ENCODE measurements at regions not wholly inside any gene's neighbourhood (a gene's known extent, or its start where the extent isn't known, plus 50 kb on each side); places are given as distances from the start of the nearest gene placed in this dataset.
"Not testable (repeated sequence)": the region's sequence is repeated elsewhere in the genome, so short reads cannot be mapped to it uniquely, and the experiment has no call there.

DNA sequence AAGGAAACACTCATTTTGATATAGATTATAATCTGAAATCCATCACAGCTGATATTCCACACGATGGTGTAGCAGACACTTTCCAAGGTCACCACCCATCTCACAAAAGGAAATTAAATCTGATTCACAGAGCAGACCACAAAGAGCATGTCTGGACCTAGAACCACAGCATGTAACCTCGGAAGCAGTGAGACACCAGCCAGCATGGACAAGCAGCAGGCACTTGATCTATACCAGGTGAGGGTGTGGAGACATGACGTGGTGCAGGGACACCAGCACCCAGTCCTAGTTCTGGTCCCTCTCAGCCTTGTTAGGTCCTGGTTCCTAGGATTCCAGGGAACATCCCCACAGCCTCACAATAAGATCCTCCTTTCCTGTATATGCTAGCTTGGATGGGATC is 81.9 kb upstream of the FBXO28 start:
- in situ Hi-C loops (cut with HindIII; ENCODE audit: low pct_ligation_motif_present, low pct_unique_long_range_greater_than_20kb, low sequenced_read_pairs); DNase-seq: not testable (repeated sequence)

DNA sequence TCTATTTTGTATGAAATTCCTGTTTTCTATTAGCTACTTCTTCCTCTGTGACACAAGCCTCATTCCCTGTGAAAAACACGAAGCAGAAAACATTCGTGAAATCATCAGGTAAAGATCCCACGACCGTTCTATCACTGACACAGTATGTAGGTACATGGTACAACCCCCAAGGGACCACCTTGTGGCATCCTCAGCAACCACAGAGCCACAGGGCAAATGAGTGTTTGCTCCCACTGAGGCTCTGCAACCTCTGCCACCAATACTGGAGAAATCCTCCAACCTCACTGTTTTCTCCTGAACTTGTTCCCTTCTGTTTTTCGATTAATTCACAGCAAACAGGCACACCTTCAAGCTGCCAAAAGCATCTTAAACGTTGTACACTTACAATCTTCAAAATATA is 83.7 kb upstream of the FBXO28 start:
- in situ Hi-C loops (cut with HindIII; ENCODE audit: low pct_ligation_motif_present, low pct_unique_long_range_greater_than_20kb, low sequenced_read_pairs); DNase-seq: not testable (repeated sequence)

DNA sequence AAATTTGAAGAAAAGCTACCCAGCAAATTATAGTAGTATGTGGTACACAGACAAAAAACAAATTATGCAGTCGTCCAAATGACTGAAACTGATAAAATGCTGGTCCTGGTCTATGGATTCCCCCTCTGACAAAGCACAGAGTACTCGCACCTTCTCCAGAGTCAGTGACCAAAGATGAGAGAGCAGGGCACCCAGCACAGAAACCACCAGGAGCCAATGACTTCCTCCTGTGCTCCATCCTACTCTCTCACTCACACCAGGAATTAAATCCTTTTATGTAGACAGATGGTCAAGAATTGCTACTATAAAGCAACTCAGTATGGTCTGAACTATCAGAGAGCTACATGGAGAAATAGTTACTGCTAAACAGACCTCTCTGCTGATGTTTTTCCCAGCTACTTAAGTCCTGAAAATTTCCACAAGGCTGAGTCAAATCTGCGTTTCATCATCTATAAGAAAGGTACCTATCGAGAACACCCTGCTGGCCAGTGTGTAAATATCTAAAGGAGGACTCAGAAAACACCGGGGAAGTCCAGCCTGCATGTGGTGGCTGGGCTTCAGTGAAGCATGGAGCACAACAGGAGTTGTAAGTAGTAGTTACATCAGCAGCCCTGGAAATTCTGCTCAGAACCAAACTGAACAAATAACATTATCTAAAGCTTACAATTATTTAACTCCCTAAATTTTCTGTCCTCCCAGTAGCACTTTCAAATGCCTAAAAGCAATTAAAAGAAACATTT is 84.5 kb upstream of the FBXO28 start:
- in situ Hi-C loops (cut with HindIII; ENCODE audit: low pct_ligation_motif_present, low pct_unique_long_range_greater_than_20kb, low sequenced_read_pairs) = not testable (repeated sequence)

DNA sequence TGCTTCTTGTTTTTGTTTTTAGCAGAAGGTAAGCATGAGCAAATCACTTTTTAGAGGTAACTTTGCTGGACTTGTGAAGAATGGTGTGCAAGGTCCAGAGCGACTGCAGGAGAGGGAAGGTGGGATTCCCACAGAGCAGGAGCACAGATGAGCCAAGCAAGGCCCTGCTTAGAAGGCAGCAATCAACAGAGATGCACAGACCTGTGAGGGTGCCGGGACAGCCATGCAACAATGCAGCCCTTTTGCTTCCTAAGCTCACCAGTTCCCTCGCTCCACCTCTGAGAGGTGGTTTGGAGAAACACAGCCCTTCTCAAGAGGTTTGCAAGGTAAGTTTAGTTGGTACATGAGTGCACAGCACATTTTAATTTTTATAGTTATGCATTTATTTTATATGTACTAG is 85.1 kb upstream of the FBXO28 start:
- DNase-seq; in situ Hi-C loops (cut with HindIII; ENCODE audit: low pct_ligation_motif_present, low pct_unique_long_range_greater_than_20kb, low sequenced_read_pairs): not testable (repeated sequence)

More for the DNA sequence above, 84.5 kb upstream of the FBXO28 start:
- peak; percentile 40 for DNase-seq

DNA sequence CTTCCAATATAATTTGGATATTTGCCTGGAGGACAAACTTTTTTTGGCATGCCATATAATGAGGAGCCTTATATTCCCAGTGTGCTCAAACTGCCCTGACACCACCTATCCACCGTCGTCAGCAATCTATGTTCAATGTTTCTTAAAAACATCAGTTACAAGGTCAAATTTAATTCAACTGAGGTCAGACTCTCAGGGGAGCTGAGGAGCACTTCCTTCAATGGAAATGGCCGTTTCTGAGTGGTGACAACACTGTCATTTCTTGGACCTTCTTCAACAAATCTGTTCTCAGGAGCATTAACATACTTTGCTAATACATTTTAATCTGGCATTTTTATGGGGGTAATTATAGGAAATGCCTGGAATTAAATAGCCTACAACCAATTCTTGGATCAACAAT is 90.8 kb upstream of the FBXO28 start:
- DNase-seq; in situ Hi-C loops (cut with HindIII; ENCODE audit: low pct_ligation_motif_present, low pct_unique_long_range_greater_than_20kb, low sequenced_read_pairs): not testable (repeated sequence)

DNA sequence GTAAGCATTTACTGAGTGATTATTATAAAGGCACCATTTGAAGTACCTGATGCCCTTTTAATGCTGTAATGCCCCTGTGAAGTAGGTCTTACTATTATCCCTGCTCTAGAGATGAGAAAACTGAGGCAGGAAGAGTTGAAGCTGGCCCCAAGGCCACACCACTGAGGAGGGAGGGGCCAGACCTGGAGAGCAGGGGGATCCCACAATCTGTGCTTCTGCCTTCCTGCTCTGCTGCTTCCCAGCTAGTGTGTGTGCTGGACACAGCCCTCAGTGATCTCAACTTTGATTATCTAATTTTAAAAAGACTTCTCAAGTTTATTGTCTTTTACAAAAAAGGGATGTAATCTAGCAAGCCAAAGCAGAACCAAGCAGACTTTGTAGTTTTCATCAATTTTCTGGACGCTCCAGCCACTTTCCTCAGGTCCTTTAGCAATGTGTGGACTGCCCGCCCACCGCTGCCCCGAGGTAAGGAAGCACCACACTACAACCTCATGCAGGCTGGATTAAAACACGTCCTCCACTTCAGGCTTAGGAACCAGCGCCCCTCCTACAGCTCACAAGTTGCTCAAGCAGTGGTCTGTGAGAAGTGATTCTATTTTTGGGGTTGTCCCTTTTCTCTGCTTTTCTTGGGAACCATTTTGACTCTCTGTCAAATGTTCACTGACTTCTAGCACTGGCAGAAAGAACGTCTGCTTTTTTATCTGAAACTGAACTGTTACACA is 91.5 kb upstream of the FBXO28 start:
- in situ Hi-C loops (cut with HindIII; ENCODE audit: low pct_ligation_motif_present, low pct_unique_long_range_greater_than_20kb, low sequenced_read_pairs); DNase-seq: not testable (repeated sequence)

DNA sequence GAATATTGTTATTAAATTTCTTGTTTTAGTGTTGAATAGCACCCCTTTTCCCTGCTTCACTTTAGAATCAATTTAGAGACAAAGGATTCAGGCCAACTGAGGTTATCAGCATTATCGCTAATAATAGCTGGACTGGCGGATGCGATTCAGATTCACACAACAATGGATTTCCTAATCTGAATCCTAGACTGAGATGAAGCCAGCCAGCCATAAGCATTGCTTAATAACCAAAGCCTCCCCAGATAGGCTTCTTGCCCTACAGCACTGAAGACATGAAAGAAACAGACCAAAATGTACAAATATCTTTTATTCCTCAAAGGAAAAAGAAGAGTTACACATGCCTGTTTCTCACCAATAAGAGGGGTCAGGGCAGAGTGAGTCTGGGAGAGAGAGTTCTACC is 94.0 kb upstream of the FBXO28 start:
- in situ Hi-C loops (cut with HindIII; ENCODE audit: low pct_ligation_motif_present, low pct_unique_long_range_greater_than_20kb, low sequenced_read_pairs); DNase-seq: not testable (repeated sequence)

DNA sequence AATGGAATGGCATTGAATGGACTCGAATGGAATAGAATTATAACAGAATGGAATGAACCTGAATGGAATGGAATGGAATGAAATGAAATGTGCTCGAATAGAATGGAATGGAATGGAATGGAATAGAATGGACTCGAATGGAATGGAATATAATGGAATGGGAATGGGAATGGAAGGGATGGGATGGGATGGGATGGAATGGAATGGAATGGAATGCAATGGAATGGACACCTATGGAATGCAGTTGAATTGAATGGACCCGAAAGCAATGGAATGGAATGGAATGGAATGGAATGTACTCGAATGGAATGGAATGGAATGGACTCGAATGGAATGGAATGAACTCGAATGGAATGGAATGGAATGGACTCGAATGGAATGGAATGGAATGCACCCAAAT is 98.1 kb upstream of the FBXO28 start:
- DNase-seq; in situ Hi-C loops (cut with HindIII; ENCODE audit: low pct_ligation_motif_present, low pct_unique_long_range_greater_than_20kb, low sequenced_read_pairs): not testable (repeated sequence)

DNA sequence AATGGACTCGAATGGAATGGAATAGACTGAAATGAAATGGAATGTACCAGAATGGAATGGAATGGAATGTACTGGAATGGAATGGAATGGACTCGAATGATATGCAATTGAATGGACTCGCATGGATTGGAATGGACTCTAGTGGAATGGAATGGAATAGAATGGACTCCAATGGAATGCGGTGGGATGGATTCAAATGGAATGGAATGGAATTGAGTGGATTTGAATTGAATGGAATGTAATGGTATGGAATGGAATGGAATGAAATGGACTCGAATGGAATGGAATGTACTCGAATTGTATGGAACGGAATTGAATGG is 99.6 kb upstream of the FBXO28 start:
- DNase-seq = no peak
- in situ Hi-C loops (cut with HindIII; ENCODE audit: low pct_ligation_motif_present, low pct_unique_long_range_greater_than_20kb, low sequenced_read_pairs) = no loop called here

DNA sequence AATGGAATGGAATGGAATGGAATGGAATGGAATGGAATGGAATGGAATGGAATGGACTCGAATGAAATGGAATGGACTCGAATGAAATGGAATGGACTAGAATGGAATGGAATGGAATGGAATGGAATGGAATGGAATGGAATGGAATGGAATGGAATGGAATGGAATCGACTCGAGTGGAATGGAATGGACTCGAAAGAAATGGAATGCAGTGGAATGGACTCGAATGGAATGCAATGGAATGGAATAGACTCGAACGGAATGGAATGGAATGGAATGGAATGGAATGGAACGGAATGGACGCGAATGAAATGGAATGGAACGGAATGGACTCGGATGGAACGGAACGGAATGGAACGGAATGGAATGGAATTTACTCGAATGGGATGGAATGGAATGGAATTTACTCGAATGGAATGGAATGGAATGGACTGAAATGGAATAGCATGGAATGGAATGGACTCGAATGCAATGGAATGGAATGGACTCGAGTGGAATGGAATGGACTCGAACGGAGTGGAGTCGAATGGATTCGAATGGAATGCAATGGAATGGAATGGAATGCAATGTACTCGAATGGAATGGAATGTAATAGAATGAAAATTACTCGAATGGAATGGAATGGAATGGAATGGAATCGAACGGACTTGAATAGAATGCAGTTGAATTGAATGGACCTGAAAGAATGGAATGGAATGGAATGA is 100.1 kb upstream of the FBXO28 start:
- in situ Hi-C loops (cut with HindIII; ENCODE audit: low pct_ligation_motif_present, low pct_unique_long_range_greater_than_20kb, low sequenced_read_pairs) = not testable (repeated sequence)
- peak; percentile 8 for DNase-seq

DNA sequence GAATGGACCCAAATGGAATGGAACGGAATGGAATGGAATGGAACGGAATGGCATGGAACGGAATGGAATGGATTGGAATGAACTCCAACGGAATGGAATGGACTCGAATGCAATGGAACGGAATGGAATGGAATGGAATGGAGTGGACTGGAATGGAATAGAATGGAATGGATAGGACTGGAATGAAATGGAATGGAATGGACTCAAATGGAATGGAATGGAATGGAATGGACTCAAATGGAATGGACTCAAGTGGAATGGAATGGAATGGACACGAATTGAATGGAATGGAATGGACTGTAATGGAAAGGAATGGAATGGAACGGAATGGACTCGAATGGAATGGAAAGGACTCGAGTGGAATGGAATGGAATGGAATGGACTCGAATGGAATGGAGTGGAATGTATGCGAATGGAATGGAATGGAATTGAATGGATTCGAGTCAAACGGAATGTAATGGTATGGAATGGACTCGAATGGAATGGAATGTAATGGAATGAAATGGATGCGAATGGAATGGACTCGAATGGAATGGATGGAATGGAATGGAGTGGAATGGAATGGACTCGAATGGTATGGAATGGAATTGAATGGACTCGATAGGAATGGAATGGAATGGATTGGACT is 101.0 kb upstream of the FBXO28 start:
- DNase-seq = peak; percentile 2
- in situ Hi-C loops (cut with HindIII; ENCODE audit: low pct_ligation_motif_present, low pct_unique_long_range_greater_than_20kb, low sequenced_read_pairs) = not testable (repeated sequence)

DNA sequence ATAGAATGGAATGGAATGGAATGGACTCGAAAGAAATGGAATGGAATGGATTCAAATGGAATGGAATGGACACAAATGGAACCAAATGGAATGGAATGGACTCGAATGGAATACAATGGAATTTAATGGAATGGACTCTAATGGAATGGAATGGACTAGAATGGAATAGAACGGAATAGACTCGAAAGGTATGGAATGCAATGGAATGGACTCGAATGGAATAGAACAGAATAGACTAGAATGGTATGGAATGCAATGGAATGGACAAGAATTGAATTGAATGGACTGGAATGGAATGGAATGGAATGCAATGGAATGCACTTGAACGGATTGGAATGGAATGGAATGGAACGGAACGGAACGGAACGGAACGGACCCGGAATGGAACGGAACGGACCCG is 101.7 kb upstream of the FBXO28 start:
- DNase-seq; in situ Hi-C loops (cut with HindIII; ENCODE audit: low pct_ligation_motif_present, low pct_unique_long_range_greater_than_20kb, low sequenced_read_pairs): not testable (repeated sequence)

DNA sequence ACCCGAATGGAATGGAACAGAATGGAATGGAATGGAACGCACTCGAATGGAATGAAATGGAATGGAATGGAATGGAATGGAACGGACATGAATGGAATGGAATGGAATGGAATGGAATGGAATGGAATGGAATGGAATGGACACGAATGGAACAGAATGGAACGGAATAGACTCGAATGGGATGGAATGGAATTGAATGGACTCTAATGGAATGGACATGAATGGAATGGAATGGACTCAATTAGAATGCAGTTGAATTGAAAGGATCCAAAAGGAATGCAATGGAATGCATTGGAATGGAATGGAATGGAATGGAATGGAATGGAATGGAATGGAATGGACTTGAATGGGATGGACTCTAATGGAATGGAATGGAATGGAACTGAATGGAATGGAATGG is 102.2 kb upstream of the FBXO28 start:
- DNase-seq; in situ Hi-C loops (cut with HindIII; ENCODE audit: low pct_ligation_motif_present, low pct_unique_long_range_greater_than_20kb, low sequenced_read_pairs): not testable (repeated sequence)

DNA sequence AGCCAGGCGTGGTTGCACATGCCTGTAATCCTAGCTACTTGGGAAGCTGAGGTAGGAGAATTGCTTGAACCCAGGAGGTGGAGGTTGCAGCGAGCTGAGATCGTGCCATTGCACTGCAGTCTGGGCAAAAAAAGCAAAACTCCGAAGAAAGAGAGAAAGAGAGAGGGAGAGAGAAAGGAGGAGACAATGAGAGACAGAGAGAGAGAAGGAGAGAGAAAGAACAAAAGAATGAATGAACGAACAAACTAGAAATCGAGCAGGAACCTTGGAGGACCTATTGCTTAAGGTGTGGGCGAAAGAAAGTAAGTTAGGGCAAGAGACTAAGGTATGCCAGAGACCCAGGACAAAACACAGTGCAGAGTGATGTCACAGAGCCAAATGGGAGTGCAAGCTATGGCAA is 102.8 kb upstream of the FBXO28 start:
- in situ Hi-C loops (cut with HindIII; ENCODE audit: low pct_ligation_motif_present, low pct_unique_long_range_greater_than_20kb, low sequenced_read_pairs); DNase-seq: not testable (repeated sequence)

DNA sequence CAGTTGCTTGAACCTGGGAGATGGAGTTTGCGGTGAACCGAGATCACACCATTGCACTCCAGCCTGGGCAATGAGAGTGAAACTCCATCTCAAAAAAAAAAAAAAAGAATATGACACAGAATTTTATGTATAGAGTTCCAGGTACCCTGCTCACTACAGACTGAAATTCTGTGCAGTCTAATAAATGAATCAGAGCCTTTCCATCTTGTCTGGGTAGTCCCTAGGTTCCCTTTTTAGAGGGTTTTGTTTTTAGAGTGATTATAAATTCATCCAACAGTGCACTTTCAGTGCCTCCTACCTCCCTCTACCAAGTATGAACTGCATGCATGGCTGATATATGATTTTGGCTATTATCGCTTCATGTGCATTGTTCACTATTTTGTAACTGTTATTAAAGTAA is 107.9 kb upstream of the FBXO28 start:
- DNase-seq; in situ Hi-C loops (cut with HindIII; ENCODE audit: low pct_ligation_motif_present, low pct_unique_long_range_greater_than_20kb, low sequenced_read_pairs): not testable (repeated sequence)

DNA sequence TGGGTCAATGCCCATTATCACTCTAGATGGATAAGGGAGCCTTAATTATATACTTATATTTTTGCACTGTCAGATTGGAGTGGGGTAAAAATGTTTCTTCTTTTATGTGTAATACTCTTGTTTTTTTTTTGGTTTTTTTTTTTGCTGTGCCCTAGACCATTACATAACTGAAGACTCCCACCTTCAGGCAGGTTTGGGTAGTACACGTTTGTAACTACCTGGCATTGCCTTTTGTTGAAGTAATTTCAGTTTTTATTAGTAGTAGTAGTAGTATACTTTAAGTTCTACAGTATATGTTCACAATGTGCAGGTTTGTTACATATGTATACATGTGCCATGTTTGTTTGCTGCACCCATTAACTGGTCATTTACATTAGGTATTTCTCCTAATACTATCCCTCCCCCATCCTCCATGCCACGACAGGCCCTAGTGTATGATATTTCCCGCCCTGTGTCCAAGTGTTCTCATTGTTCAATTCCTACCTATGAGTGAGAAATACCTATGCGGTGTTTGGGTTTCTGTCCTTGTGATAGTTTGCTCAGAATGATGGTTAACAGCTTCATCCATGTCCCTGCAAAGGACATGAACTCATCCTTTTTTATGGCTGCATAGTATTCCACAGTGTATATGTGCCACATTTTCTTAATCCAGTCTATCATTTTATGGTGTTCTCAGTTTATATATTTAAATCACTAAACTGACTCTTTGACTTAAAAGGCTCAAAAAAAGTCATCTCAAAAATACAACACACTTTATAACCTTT is 109.2 kb upstream of the FBXO28 start:
- in situ Hi-C loops (cut with HindIII; ENCODE audit: low pct_ligation_motif_present, low pct_unique_long_range_greater_than_20kb, low sequenced_read_pairs) = not testable (repeated sequence)
- peak; percentile 67 for DNase-seq

DNA sequence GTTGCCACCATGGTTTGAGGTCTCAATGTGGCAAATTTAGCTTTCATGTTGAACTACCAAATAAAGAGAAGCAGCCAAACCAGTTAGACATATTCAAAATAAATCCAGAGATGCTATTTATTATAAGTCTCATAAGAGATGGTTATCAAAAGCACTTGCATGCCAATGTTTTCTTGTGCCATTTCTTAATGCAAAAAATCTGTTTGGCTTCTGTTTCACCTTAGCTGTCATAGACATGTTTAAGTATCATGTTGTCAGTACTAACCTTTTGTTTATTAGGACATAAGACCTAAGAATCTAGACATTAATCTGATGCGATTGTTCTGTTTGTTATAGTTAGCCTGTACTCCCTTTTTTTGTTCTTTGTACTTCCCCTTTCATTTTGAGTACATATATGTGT is 110.0 kb upstream of the FBXO28 start:
- in situ Hi-C loops (cut with HindIII; ENCODE audit: low pct_ligation_motif_present, low pct_unique_long_range_greater_than_20kb, low sequenced_read_pairs) = not testable (repeated sequence)

DNA sequence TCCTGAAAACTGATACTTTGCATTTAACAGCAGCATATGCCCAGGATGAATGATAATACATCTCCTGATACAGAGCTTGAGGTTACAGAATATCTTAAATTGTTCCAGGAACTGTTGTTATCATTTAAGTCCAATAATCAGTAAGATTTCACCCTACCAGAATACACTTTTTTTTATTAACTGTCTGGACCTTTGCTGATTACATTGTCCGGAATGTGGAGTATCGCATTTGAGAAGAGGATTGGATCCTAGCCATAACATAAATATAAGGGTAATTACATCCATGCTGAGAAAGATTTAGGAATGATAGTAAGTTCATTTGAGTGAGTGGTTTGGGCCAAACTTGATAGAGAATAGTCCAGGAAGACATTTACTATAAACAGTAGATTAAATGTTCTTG is 112.2 kb upstream of the FBXO28 start:
- DNase-seq; in situ Hi-C loops (cut with HindIII; ENCODE audit: low pct_ligation_motif_present, low pct_unique_long_range_greater_than_20kb, low sequenced_read_pairs): not testable (repeated sequence)

More for the DNA sequence above, 110.0 kb upstream of the FBXO28 start:
- DNase-seq = not testable (repeated sequence)
